ENCODE measurements at regions not wholly inside any gene's neighbourhood (a gene's known extent, or its start where the extent isn't known, plus 50 kb on each side); places are given as distances from the start of the nearest gene placed in this dataset.
A peak's percentile ranks its signal among the peaks of the same experiment; 100 is the strongest.

- no peak for TF ChIP-seq ZXDC (CRISPR knock-in tag; IDR thresholded peaks at IDR 0.05)
- no peak for TF ChIP-seq TRIM22 (IDR thresholded peaks at IDR 0.05)
- TF ChIP-seq MYNN (CRISPR knock-in tag; IDR thresholded peaks at IDR 0.05; ENCODE audit: low read depth), result no peak; the same call in 1 of the 2 replicates
- no peak for TF ChIP-seq ZNF138 (CRISPR knock-in tag; IDR thresholded peaks at IDR 0.05; ENCODE audit: low read depth)
- no peak for TF ChIP-seq ETV5 (CRISPR knock-in tag; IDR thresholded peaks at IDR 0.05; ENCODE audit: borderline replicate concordance)
- peak; percentile 53; the same call in 1 of the 2 replicates for TF ChIP-seq GMEB2 (CRISPR knock-in tag; IDR thresholded peaks at IDR 0.05; ENCODE audit: low read depth)
- no peak for TF ChIP-seq ZSCAN30 (CRISPR knock-in tag; IDR thresholded peaks at IDR 0.05)
- no peak; the same call in 1 of the 2 replicates for TF ChIP-seq ZBTB20 (CRISPR knock-in tag; IDR thresholded peaks at IDR 0.05; ENCODE audit: borderline replicate concordance, low read depth)
- peak; percentile 7; the same call in 1 of the 2 replicates for TF ChIP-seq NR2F6 (IDR thresholded peaks at IDR 0.05)
- no peak for TF ChIP-seq NR2F6 (CRISPR knock-in tag; IDR thresholded peaks at IDR 0.05)
- TF ChIP-seq HMGA1 (CRISPR knock-in tag; conservative IDR thresholded peaks at IDR 0.05), result no peak
- TF ChIP-seq KMT2B (CRISPR knock-in tag; IDR thresholded peaks at IDR 0.05), result peak; percentile 87
- TF ChIP-seq ZNF672 (CRISPR knock-in tag; IDR thresholded peaks at IDR 0.05), result no peak
- no peak for TF ChIP-seq ZNF646 (CRISPR knock-in tag; IDR thresholded peaks at IDR 0.05)
- TF ChIP-seq ZNF607 (CRISPR knock-in tag; IDR thresholded peaks at IDR 0.05; ENCODE audit: borderline replicate concordance), result 0 out of 2 replicates have a peak, but pooled peaks have one; percentile 45
- TF ChIP-seq KLF9 (CRISPR knock-in tag; IDR thresholded peaks at IDR 0.05; ENCODE audit: low read depth), result no peak
- peak; percentile 76; the same call in 1 of the 2 replicates for TF ChIP-seq IKZF5 (CRISPR knock-in tag; IDR thresholded peaks at IDR 0.05)
These were observed 110.5 kb upstream of the SLC25A33 start (continued) for GRCh38 chr1:9428601-9429341.
